SK-N-SH (cell line): ENCODE measurements at regions not wholly inside any gene's neighbourhood (a gene's known extent, or its start where the extent isn't known, plus 50 kb on each side); places are given as distances from the start of the nearest gene placed in this dataset.

Source experiments
- CTCF ChIA-PET: fragments of 300-600, 350-600 bp; formaldehyde crosslinking; extraction: SDS; loops from one replicate; lab custom pipeline; 2021; lab: Yijun Ruan, JAX
- POLR2A ChIA-PET: fragments of 350-600 bp; sonication (Branson Sonifier 250); formaldehyde crosslinking; extraction: SDS; loops from one replicate; lab custom pipeline; 2020; ENCODE audit warnings: antibody characterized with exemption, inconsistent platforms; lab: Yijun Ruan, JAX
- DNase-seq: peaks from one replicate; pipeline ENCODE4 v3.0.0; 2012
- H2AFZ ChIP-seq: fragments of 200-600 bp; sonication (generic); 2 replicates; pipeline ENCODE4 v1.8.1; 2016; ENCODE audit warnings: antibody characterized with exemption, mild to moderate bottlenecking, low read depth
- H3F3A ChIP-seq: fragments of 200-600 bp; sonication (generic); replicated peaks from 2 replicates; pipeline ENCODE3; 2016; ENCODE audit warnings: antibody characterized with exemption, mild to moderate bottlenecking; ENCODE audit not compliant: insufficient read depth
- H3K27ac ChIP-seq, 2 experiments: fragments of 200-500 bp in 1 of 2; fragments of 200-600 bp in 1 of 2; sonication (Bioruptor generic) in 1 of 2; sonication (generic), shearing (Covaris generic) in 1 of 2; 2 replicates each; pipeline versions ENCODE4 v1.5.1 to v1.6.1; 2014 to 2016; ENCODE audit warnings: low read depth in 2 of 2, inconsistent platforms in 1 of 2, low read length in 1 of 2, mild to moderate bottlenecking in 1 of 2, mixed read lengths in 1 of 2
- H3K27me3 ChIP-seq: fragments of 200-600 bp; sonication (generic), shearing (Covaris generic); 2 replicates; pipeline ENCODE4 v1.6.1; 2016; ENCODE audit warnings: mixed run types; ENCODE audit not compliant: insufficient read depth
- H3K36me3 ChIP-seq, 2 experiments: fragments of 200-500 bp in 1 of 2; fragments of 200-600 bp in 1 of 2; sonication (Bioruptor generic) in 1 of 2; sonication (generic) in 1 of 2; replicated peaks in 1 of 2; 2 replicates each; pipeline versions ENCODE3 to v1.5.1; 2014 to 2016; ENCODE audit warnings: low read length in 1 of 2, mild to moderate bottlenecking in 1 of 2; ENCODE audit not compliant: insufficient read depth in 2 of 2, control insufficient read depth in 1 of 2
- H3K4me1 ChIP-seq, 2 experiments: fragments of 200-500 bp in 1 of 2; fragments of 200-600 bp in 1 of 2; sonication (Bioruptor generic) in 1 of 2; sonication (generic), shearing (Covaris generic) in 1 of 2; 2 replicates each; pipeline versions ENCODE4 v1.5.1 to v1.6.1; 2014 to 2016; ENCODE audit warnings: low read depth in 1 of 2, low read length in 1 of 2, mixed run types in 1 of 2; ENCODE audit not compliant: insufficient read depth in 2 of 2, control insufficient read depth in 1 of 2
- H3K4me2 ChIP-seq: fragments of 200-600 bp; sonication (generic), shearing (Covaris generic); 2 replicates; pipeline ENCODE4 v1.6.1; 2017; ENCODE audit warnings: mixed run types
- H3K4me3 ChIP-seq, 2 experiments: fragments of 200-500 bp in 1 of 2; fragments of 200-600 bp in 1 of 2; sonication (Bioruptor generic) in 1 of 2; sonication (generic), shearing (Covaris generic) in 1 of 2; 2 replicates each; pipeline versions ENCODE4 v1.5.1 to v1.8.1; 2014 to 2016; ENCODE audit warnings: low read depth in 2 of 2, inconsistent platforms in 1 of 2, low read length in 1 of 2, mild to moderate bottlenecking in 1 of 2, mixed read lengths in 1 of 2, moderate library complexity in 1 of 2
- H3K79me2 ChIP-seq: fragments of 200-600 bp; sonication (generic); 2 replicates; pipeline ENCODE4 v1.8.1; 2017; ENCODE audit warnings: mild to moderate bottlenecking; ENCODE audit not compliant: insufficient read depth
- H3K9ac ChIP-seq: fragments of 200-600 bp; sonication (generic); 2 replicates; pipeline ENCODE4 v1.6.1; 2017; ENCODE audit warnings: mixed run types
- H3K9me2 ChIP-seq: fragments of 200-600 bp; sonication (generic); 2 replicates; pipeline ENCODE4 v1.6.1; 2017; ENCODE audit warnings: mixed run types
- H3K9me3 ChIP-seq: fragments of 200-600 bp; sonication (generic); 2 replicates; pipeline ENCODE4 v1.6.1; 2017; ENCODE audit warnings: mixed run types, mild to moderate bottlenecking, moderate library complexity
- H4K20me1 ChIP-seq: fragments of 200-600 bp; sonication (generic); 2 replicates; pipeline ENCODE4 v1.6.1; 2017; ENCODE audit warnings: mild to moderate bottlenecking, mixed run types; ENCODE audit not compliant: insufficient read depth
- CHD2 ChIP-seq: fragments of 150-350 bp; IDR thresholded peaks from 2 replicates; pipeline ENCODE4 v1.6.1; 2018; ENCODE audit warnings: low read length; ENCODE audit not compliant: partially characterized antibody
- ELF1 ChIP-seq: IDR thresholded peaks from 2 replicates; pipeline ENCODE4 v1.4.0; 2012
- EZH2phosphoT487 ChIP-seq: fragments of 200-600 bp; sonication (generic); IDR thresholded peaks from 2 replicates; pipeline ENCODE4 v1.6.1; 2017; ENCODE audit warnings: low read depth, mixed run types, mild to moderate bottlenecking, antibody characterized with exemption, moderate library complexity, borderline replicate concordance
- FOXJ3 ChIP-seq: sonication (generic); formaldehyde crosslinking; IDR thresholded peaks from 2 replicates; pipeline ENCODE4 v1.5.1; 2020; ENCODE audit warnings: mild to moderate bottlenecking, missing genetic modification reagents
- GATA2 ChIP-seq: sonication (generic); formaldehyde crosslinking; IDR thresholded peaks from 2 replicates; pipeline ENCODE4 v1.5.0; 2020; ENCODE audit warnings: mild to moderate bottlenecking, missing genetic modification reagents
- MEF2A ChIP-seq: IDR thresholded peaks from 2 replicates; pipeline ENCODE4 v1.4.0; 2012; ENCODE audit warnings: low read depth, borderline replicate concordance
- MXI1 ChIP-seq: IDR thresholded peaks from 2 replicates; pipeline ENCODE4 v1.6.1; 2012; ENCODE audit warnings: mild to moderate bottlenecking, low read depth, low read length, improper control_type of control experiment
- NFIC ChIP-seq: IDR thresholded peaks from 2 replicates; pipeline ENCODE4 v1.4.0; 2012; ENCODE audit warnings: borderline replicate concordance
- NRF1 ChIP-seq: IDR thresholded peaks from 2 replicates; pipeline ENCODE4 v1.6.1; 2012; ENCODE audit warnings: low read depth, mild to moderate bottlenecking, low read length
- POLR2AphosphoS5 ChIP-seq: IDR thresholded peaks from 2 replicates; pipeline ENCODE4 v1.6.1; 2012; ENCODE audit warnings: low read depth, low read length
- RCOR1 ChIP-seq: fragments of 150-350 bp; IDR thresholded peaks from 2 replicates; pipeline ENCODE4 v1.6.1; 2017; ENCODE audit warnings: antibody characterized with exemption, low read length
- RFX5 ChIP-seq: IDR thresholded peaks from 2 replicates; pipeline ENCODE4 v1.6.1; 2012; ENCODE audit warnings: mild to moderate bottlenecking, improper control_type of control experiment, low read length
- RXRA ChIP-seq: IDR thresholded peaks from 2 replicates; pipeline ENCODE4 v1.4.0; 2012; ENCODE audit warnings: low read depth, mild to moderate bottlenecking, borderline replicate concordance
- SIN3A ChIP-seq: IDR thresholded peaks from 2 replicates; pipeline ENCODE4 v1.6.1; 2012; ENCODE audit warnings: low read depth, mild to moderate bottlenecking, low read length, moderate library complexity, borderline replicate concordance
- TCF12 ChIP-seq: IDR thresholded peaks from 2 replicates; pipeline ENCODE4 v1.4.0; 2012
- TEAD4 ChIP-seq: IDR thresholded peaks from 2 replicates; pipeline ENCODE4 v1.4.0; 2012; ENCODE audit warnings: mild to moderate bottlenecking, borderline replicate concordance; ENCODE audit not compliant: insufficient read depth
- YY1 ChIP-seq: IDR thresholded peaks from 2 replicates; pipeline ENCODE4 v1.4.0; 2012; ENCODE audit warnings: low read depth, mild to moderate bottlenecking
- WGBS: methylation state at CpG from one replicate; pipeline ENCODE4 v1.1.6; 2017; ENCODE audit warnings: low lambda C conversion rate; 5-methylcytosine and 5-hydroxymethylcytosine counted together
- TF ChIP-seq, protein P1 (sequence below): fragments of 150-350 bp; IDR thresholded peaks from 2 replicates; pipeline ENCODE4 v1.6.1; 2017; ENCODE audit warnings: antibody characterized with exemption, low read length, low read depth, borderline replicate concordance
- TF ChIP-seq, protein P2 (sequence below): IDR thresholded peaks from 2 replicates; pipeline ENCODE4; 2012
- TF ChIP-seq, protein P3 (sequence below): fragments of 150-350 bp; IDR thresholded peaks from 2 replicates; pipeline ENCODE4 v1.6.1; 2016; ENCODE audit warnings: mild to moderate bottlenecking, low read depth, low read length
- TF ChIP-seq, protein P4 (sequence below): IDR thresholded peaks from 2 replicates; pipeline ENCODE4 v1.4.0; 2012; ENCODE audit warnings: low read depth, borderline replicate concordance

DNA sequence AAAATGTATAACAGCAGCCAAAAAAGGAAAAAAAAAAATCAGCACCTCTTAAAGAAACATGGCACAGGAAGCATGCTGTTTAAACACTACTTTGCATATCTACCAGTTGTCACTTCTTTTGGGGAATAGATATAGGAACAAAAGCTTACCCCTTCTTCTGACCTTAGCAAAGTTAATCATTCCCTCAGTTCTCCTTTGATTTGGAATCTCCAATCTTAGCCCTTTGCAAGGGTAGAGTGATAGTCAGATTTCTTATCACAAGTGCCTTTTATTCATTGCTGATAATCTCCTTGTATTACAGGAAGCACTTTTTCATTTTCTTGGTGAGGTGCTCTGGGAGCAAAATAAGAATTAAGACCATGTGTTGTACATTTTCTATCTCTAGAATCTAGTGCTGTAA is 1327.6 kb downstream of the OLFM4 start:
- no peak overlapping the region for H3K4me2 ChIP-seq
- no peaks in the 10 kb centered on the region for H3F3A ChIP-seq
- no peaks in the 10 kb centered on the region for H4K20me1 ChIP-seq
- H3K9ac ChIP-seq = no peak overlapping the region
- no peak overlapping the region for H2AFZ ChIP-seq
- H3K27ac ChIP-seq = no peak overlapping the region
- no peaks in the 10 kb centered on the region for H3K9me2 ChIP-seq
- no peaks in the 10 kb centered on the region for H3K4me1 ChIP-seq
- DNase-seq = no peak
- H3K4me3 ChIP-seq = no peak overlapping the region
- POLR2A ChIA-PET = no interaction called here
- TF ChIP-seq EZH2phosphoT487 = no peak
- no peak for TF ChIP-seq MEF2A
- TF ChIP-seq POLR2AphosphoS5 = no peak
- no peak for TF ChIP-seq RCOR1
- TF ChIP-seq, protein P1, sequence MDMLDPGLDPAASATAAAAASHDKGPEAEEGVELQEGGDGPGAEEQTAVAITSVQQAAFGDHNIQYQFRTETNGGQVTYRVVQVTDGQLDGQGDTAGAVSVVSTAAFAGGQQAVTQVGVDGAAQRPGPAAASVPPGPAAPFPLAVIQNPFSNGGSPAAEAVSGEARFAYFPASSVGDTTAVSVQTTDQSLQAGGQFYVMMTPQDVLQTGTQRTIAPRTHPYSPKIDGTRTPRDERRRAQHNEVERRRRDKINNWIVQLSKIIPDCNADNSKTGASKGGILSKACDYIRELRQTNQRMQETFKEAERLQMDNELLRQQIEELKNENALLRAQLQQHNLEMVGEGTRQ = no peak
- no peak for TF ChIP-seq MXI1
- no peak for TF ChIP-seq NRF1
- TF ChIP-seq, all 33 proteins: peak for 0
- Histone ChIP-seq H3K36me3 (no peaks in the 10 kb centered on the region), H3K79me2 (no peaks in the 10 kb centered on the region), H3K9me3 (no peaks in the 10 kb centered on the region), H3K27me3 (no peaks in the 10 kb centered on the region)
- CTCF ChIA-PET = no interaction called here

DNA sequence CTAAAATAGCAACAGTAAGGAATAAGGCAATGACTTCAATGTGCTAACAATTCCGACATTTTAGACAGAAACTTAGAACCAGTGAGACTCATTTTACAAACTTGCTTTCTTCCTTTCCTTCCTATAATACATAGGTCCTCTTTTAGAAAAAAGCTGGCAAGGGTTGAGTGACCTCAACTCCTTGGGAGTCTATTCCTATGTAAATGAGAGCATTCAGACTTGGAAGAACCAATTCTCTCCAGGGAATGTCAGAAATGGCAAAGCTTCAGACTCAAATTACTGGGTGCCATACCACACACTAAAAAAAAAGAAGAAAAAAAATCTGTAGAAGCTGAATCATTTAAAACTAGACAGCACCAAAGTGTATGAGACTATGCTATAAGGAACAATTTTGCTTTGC is 1328.2 kb downstream of the OLFM4 start:
- no peaks in the 10 kb centered on the region for H3K27me3 ChIP-seq
- no peak overlapping the region for H3K4me3 ChIP-seq
- CTCF ChIA-PET = no interaction called here
- no peaks in the 10 kb centered on the region for H4K20me1 ChIP-seq
- TF ChIP-seq FOXJ3 (CRISPR knock-in tag) (no peak), MEF2A (no peak), CHD2 (no peak), NFIC (no peak), RFX5 (no peak), RXRA (no peak), TCF12 (no peak), TEAD4 (no peak), ELF1 (no peak), SIN3A (no peak), YY1 (no peak), GATA2 (CRISPR knock-in tag) (no peak), EZH2phosphoT487 (no peak)
- TF ChIP-seq, protein P2, sequence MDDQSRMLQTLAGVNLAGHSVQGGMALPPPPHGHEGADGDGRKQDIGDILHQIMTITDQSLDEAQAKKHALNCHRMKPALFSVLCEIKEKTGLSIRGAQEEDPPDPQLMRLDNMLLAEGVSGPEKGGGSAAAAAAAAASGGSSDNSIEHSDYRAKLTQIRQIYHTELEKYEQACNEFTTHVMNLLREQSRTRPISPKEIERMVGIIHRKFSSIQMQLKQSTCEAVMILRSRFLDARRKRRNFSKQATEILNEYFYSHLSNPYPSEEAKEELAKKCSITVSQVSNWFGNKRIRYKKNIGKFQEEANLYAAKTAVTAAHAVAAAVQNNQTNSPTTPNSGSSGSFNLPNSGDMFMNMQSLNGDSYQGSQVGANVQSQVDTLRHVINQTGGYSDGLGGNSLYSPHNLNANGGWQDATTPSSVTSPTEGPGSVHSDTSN = no peak
- TF ChIP-seq, protein P3, sequence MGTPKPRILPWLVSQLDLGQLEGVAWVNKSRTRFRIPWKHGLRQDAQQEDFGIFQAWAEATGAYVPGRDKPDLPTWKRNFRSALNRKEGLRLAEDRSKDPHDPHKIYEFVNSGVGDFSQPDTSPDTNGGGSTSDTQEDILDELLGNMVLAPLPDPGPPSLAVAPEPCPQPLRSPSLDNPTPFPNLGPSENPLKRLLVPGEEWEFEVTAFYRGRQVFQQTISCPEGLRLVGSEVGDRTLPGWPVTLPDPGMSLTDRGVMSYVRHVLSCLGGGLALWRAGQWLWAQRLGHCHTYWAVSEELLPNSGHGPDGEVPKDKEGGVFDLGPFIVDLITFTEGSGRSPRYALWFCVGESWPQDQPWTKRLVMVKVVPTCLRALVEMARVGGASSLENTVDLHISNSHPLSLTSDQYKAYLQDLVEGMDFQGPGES = no peak
- TF ChIP-seq, protein P4, sequence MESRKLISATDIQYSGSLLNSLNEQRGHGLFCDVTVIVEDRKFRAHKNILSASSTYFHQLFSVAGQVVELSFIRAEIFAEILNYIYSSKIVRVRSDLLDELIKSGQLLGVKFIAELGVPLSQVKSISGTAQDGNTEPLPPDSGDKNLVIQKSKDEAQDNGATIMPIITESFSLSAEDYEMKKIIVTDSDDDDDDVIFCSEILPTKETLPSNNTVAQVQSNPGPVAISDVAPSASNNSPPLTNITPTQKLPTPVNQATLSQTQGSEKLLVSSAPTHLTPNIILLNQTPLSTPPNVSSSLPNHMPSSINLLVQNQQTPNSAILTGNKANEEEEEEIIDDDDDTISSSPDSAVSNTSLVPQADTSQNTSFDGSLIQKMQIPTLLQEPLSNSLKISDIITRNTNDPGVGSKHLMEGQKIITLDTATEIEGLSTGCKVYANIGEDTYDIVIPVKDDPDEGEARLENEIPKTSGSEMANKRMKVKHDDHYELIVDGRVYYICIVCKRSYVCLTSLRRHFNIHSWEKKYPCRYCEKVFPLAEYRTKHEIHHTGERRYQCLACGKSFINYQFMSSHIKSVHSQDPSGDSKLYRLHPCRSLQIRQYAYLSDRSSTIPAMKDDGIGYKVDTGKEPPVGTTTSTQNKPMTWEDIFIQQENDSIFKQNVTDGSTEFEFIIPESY = no peak
- no peaks in the 10 kb centered on the region for H3K36me3 ChIP-seq
- POLR2A ChIA-PET = no interaction called here
- 14% methylated on average over 1 of the region's 1 CpG for WGBS
- no peaks in the 10 kb centered on the region for H3K79me2 ChIP-seq
- no peak overlapping the region for H3K27ac ChIP-seq
- H3K9me2 ChIP-seq = no peaks in the 10 kb centered on the region
- DNase-seq = no peak
- H3K9me3 ChIP-seq = no peaks in the 10 kb centered on the region
- no peaks in the 10 kb centered on the region for H3F3A ChIP-seq
- no peak overlapping the region for H2AFZ ChIP-seq
- H3K4me2 ChIP-seq = no peak overlapping the region
- H3K4me1 ChIP-seq = no peaks in the 10 kb centered on the region
- no peak overlapping the region for H3K9ac ChIP-seq
